Suppressor macrophage treated with lipopolysaccharide for 4 hours (primary cell): ENCODE measurements at regions not wholly inside any gene's neighbourhood (a gene's known extent, or its start where the extent isn't known, plus 50 kb on each side); places are given as distances from the start of the nearest gene placed in this dataset.
"Not testable (repeated sequence)": the region's sequence is repeated elsewhere in the genome, so short reads cannot be mapped to it uniquely, and the experiment has no call there.

ENCODE experiments used
- DNase-seq: peaks from one replicate; pipeline ENCODE4 v3.0.0-alpha.2; 2020

- DNase-seq = no peak
Observed at GRCh38 chr10:61078542-61079275, 134.7 kb upstream of the RHOBTB1 start.

GRCh38 chr10:61076572-61077114, 132.7 kb upstream of the RHOBTB1 start:
- peak; percentile 1 for DNase-seq

DNA sequence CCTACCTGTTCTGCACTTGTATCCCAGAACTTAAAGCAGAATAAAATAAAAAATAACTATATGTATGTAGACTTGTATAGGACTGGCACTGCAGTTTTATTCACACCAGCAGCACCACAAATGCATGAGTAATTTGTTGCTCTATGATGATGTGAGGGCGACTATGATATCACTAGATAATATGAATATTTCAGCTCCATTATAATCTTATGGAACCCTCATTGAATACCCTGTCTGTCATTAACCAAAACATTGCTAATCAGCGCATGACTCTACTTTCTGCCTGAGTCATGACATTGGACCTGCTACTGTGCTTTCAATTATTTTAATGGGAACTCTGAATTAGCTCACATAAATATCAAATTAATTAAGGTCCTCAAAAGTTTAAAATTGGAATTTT, 129.4 kb upstream of the RHOBTB1 start:
- DNase-seq = no peak

- DNase-seq = no peak
Observed at GRCh38 chr10:61071580-61071979, 127.6 kb upstream of the RHOBTB1 start.

DNA sequence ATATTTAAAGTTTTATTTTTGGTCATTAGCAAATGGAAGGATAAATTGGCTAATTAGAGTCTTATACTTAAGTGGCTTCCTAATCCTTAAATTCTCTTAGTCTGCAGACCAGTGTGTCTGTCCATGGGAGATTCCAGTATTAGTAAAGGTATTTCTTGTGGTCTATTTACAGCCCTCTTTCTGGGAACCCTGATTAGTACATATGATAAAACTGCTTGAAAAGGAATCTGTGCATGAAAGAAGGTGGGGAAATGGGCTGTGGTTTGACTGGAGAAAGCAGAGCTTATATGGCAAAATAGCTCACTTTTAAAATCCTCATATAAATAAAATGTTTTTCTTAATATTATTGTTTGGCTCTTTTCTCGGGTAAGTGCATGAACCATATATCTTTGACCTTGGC, 124.5 kb upstream of the RHOBTB1 start:
- no peak for DNase-seq

GRCh38 chr10:61067671-61068336, 123.8 kb upstream of the RHOBTB1 start:
- no peak for DNase-seq

- DNase-seq = no peak
Observed at GRCh38 chr10:61066661-61067344, 122.8 kb upstream of the RHOBTB1 start.

GRCh38 chr10:61065051-61065450, 121.1 kb upstream of the RHOBTB1 start:
- no peak for DNase-seq

GRCh38 chr10:61064356-61064755, 120.4 kb upstream of the RHOBTB1 start:
- no peak for DNase-seq

GRCh38 chr10:61063901-61064300, 119.9 kb upstream of the RHOBTB1 start:
- DNase-seq = no peak

DNA sequence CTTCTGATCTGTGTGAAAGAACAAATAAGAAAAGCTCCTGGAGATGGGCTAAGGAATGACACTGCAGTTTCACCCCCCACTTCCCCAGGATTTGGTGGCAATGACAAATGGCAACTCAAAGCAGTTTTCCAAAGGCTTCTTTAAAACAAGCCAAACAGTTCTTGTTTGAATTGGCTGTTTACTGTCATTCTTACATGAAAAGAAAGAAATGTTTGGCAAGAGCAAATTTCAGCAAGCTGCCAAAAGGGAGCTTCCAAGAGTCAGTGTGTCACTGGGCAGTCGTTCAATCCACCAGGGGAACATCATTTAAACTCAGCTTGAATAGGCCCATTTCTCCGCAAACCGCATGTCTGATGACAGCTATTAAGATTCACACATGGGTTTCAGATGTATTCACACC, 119.0 kb upstream of the RHOBTB1 start:
- no peak for DNase-seq

GRCh38 chr10:61061923-61062504, 118.0 kb upstream of the RHOBTB1 start:
- no peak for DNase-seq

- no peak for DNase-seq
Observed at GRCh38 chr10:61059636-61060035, 115.7 kb upstream of the RHOBTB1 start.

GRCh38 chr10:61052469-61053205, 108.7 kb upstream of the RHOBTB1 start:
- DNase-seq = no peak

GRCh38 chr10:61051344-61051743, 107.4 kb upstream of the RHOBTB1 start:
- no peak for DNase-seq

- DNase-seq = no peak
Observed at GRCh38 chr10:61050120-61050745, 106.2 kb upstream of the RHOBTB1 start.

DNA sequence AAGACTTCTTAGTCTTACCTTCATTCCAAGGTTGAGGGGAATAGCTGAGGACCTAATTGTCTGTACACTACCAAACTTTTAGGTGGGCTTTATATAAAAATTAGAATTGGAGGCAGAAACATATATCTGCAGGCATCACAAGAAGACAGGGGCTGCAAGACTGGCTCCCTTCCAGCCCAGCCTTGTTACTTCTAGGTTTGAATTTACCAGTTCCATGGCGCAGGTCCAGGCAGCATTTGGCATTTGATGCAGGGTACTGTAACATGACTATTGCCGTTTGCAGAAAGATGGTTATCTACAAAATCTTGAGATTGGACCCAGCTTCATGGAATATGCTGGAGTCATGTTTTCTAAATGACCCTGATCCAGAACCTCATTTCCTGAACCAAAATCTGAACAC, 105.4 kb upstream of the RHOBTB1 start:
- no peak for DNase-seq

DNA sequence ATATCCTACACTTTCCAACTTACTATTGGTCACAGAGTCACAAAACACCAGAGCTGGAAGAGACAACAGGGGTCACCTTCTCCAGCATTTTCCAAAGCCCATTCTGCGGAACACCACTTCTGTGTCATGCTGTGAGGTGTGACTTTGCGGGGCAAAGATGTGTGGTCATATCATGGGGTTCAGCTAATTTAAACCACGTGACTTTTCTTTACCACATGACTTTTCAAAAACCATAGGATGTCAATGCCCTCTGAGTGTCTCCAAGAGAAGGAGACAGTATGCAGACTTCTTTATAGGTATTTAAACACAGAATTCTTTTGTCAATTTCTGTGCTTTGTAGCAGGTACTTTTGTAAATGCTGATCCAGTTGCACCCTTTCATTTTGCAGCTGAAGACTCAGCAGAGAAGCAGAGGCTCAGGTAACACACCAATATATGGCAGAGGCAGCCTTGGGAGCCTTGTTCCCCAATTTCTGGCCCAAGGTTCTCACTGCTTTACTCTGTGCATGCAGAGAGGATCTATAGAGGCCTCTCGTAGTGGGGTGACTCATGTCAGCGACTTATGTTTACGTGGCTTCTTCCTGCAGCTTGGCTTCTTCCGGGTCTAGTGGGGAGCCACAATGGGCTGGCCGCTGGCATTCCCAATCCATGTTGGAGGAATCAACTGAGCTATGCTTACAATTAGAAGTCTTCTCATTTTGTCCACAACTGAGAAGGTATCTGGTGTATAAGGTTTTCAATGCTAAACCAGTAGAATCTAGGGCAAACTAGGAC, 104.0 kb upstream of the RHOBTB1 start:
- no peak for DNase-seq

- no peak for DNase-seq
Observed at GRCh38 chr10:61047081-61047480, 103.1 kb upstream of the RHOBTB1 start.

- DNase-seq = not testable (repeated sequence)
Observed at GRCh38 chr10:61045480-61045879, 101.5 kb upstream of the RHOBTB1 start.

GRCh38 chr10:61042533-61042932, 98.5 kb upstream of the RHOBTB1 start:
- no peak for DNase-seq
